Glomerular visceral epithelial cell (primary cell): ENCODE measurements at regions not wholly inside any gene's neighbourhood (a gene's known extent, or its start where the extent isn't known, plus 50 kb on each side); places are given as distances from the start of the nearest gene placed in this dataset.
"Not testable (repeated sequence)": the region's sequence is repeated elsewhere in the genome, so short reads cannot be mapped to it uniquely, and the experiment has no call there.

ENCODE experiments used
- DNase-seq: peaks from one replicate; pipeline ENCODE4 v3.0.0-alpha.2; 2016; ENCODE audit errors: extremely low spot score

DNA sequence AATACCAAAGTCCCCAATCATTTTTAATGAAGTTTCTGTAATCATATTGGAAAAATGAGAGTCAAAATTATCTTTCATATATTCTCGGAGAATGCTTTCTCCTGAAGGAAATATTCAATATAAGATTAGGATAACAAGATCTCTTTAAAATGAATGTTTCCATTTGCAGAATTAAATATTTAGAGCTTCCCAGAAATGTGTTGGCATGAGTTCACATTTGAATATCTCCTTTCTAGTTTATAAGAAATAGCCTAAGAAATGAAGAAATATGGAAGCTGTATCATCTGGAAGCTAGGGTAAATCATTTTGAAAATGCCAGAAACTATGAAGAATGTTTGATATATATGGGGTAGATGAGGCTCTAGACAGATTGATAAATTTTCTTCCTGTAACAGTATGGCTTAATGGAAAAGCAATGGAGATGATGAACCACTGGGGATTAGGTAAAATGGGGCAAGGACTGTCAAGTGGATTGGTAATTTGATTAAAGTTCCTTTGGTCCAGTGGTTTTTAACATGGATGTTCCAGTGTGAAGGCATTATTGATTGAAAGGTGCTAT lies 184.6 kb upstream of the ZNF804A start:
- DNase-seq: no peak

DNA sequence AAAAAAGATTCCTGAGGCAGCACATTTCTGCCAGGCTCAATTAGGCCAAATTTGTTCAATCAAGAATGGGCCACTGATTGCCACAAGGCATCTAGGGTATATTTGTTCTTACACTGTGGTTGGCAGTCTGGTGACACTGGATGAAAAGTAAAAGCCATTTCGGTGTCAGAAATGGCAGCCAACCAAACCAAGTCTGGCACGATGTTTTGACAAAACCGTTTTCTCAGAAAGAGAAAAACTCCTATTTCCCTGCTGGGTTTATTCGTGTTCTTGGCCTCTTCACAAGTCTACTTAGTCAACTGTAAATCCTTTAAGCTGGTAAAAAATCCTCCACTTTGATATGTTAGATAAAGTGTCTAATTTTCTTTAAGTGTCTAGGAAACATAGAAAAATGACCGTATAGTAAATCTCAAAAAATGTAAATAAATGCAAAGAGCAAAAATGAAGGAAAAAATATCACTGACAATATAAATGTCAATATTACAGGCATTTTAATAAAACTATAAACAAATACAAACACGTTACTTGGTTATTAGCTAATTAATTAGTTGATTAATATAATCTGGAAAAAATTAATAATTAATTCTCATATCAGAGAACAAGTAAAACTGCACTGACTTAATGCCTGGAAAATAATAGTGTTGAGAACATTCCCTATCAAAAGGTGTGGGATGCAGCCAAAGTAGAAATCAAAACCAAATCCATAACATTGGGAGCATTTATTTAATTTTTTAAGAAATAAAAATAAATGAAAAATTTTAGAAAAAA lies 182.0 kb upstream of the ZNF804A start:
- no peak for DNase-seq

DNA sequence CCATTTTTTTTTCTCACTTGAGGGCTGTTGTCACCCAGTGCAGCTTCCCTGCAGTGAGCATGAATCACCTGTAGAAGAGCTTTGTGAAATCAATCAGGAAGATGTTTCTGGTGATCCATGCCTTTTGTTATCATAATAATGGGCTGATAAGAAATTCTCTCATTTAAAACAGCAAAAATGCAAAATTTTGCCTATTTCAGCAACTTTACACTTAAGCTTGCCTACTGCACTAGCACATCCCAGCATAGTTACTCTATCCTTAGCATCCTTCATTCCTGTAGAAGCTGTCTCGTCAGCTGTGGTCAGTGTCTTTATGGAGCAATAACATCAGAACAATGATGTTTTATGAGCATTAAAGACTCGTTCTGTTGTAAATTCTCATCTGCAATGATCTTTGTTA lies 178.6 kb upstream of the ZNF804A start:
- no peak for DNase-seq

DNA sequence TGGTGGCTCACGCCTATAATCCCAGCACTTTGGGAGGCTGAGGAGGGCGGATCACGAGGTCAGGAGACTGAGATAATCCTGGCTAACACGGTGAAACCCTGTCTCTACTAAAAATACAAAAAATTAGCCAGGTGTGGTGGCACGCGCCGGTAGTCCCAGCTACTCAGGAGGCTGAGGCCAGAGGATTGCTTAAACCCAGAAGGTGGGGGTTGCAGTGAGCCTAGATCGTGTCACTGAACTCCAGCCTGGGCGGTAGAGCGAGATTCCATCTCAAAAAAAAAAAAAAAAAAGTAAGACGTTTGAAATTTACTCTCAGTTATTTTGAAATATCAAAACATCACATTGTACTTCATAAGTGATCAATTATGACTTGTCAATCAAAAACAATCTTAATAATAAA lies 176.9 kb upstream of the ZNF804A start:
- DNase-seq: not testable (repeated sequence)

DNA sequence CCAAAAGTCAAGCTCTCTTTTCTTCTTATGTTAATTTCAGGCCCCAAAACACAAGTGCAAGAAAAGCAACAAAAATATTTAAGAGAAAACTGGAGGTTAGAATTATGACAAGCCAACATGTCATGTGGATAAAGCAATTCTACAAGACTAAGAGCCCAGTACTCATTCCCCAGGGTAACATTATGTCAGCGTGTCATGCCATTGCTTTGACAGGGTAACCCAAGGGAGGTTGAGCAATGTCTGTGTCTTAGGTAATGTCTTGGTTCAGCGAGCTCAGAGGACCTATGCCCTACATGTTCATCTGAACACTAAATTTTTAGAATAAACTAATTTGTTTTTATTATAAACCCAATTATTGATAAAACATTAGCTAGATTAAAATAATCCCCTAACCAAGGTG lies 173.2 kb upstream of the ZNF804A start:
- DNase-seq: peak; percentile 8

DNA sequence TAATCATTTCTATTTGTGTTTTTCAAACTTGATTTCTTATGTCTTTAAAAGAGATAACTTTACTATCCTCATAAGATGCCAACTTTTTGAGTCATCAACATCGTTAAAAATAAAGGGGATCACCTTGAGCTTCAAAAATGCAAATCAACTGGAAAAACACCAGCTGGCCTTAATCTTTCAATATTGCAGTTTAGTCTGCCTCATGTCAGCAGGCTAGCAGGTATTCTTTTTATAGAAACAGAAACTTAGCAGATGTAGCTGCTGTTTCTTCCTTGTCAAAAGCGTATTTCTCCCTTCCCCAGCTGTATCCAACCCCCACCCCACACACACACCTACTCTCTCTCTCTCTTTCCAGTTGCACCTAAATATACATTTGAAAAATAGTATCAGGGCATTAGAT lies 154.1 kb upstream of the ZNF804A start:
- no peak for DNase-seq

DNA sequence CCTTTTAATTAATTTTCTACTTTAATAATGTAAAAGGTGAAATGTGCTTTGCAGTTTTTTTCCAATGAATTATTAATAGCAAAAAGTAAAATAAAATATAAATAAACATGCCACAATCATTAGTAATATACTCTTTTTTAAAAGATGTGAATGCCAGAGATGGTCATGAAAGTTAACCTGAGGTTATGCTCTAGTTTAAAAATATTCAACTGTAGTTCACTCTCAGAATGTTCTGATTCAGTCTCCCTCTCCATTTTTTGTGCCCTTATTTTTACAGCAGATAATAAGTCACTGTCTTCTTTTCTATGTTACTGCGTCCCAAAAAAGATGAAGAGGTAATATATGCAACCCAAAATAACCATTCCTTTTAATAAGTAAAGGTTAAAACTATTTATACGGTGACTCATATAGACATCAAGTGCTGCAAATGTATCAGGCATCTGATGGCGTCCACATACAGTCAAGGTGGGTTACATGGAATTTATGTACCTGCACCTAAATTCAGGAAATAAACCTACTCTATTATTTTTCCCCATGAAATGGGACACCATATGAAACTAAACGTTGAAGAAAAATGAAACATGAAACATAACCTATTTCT lies 153.6 kb upstream of the ZNF804A start:
- DNase-seq: no peak

DNA sequence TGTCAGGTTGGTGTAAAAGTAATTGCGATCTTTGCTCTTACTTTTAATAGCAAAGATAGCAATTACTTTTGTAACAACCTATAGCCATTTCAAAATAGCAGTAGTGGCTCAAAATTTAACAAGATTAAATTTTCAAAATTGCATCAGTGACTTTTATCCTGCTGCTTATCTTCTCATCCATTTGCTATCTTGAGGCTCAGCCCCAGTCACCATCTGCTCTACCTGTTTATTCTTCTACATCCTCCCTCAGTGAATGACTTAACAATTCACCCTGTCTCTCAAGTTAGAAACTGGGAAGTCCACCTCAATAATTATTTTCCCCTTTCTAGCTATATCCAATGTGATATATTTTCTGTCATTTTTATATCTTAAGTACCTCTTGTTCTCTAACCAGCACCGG lies 148.6 kb upstream of the ZNF804A start:
- DNase-seq: no peak

DNA sequence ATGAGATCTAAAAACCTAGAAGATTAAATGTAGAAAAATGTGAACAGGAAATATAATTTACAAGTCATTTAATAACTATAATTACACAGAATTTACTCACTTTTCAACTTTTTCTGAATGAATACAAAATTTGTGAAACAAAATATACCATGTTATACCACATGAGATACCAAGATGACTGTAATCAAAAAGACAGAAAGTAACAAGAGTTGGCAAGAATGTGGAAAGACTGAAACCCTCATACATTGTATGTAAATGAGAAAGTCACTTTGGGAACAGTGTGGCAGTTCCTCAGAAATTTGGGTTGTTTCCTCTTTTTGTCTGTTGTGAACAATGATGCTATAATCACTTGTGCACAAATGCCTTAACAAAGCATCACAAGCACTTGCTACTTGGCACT lies 145.4 kb upstream of the ZNF804A start:
- no peak for DNase-seq

DNA sequence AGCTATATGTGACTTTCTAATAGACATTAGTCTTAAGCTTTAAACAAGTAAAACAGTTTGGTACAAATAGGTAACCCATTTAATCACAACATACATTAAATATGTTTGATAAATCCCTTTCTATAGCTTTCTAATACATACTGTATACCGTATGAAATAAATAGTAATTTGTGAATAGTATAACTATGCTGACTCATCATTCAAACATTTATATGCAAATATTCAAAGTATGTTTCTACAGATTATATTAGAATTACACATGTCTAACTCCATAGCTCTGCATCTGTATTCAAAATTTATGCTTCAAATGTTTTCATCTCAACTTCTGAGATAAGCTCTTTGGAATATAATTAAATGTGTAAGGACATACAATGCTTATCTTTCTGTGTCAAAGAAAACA lies 142.7 kb upstream of the ZNF804A start:
- no peak for DNase-seq

DNA sequence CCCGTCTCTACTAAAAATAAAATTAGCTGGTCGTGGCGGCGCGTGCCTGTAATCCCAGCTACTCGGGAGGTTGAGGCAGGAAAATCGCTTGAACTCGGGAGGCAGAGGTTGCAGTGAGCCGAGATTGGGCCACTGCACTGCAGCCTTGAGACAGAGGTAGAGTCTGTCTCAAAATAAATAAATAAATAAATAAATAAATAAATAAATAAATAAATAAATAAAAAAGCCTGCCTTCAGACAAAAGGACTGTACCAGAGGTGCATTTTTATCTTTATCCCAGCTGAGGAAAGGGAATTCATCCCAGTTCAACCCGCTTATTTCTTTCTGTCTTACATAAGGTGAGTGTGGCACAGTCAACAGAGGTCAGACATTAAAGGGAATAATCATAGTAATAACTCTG lies 141.6 kb upstream of the ZNF804A start:
- not testable (repeated sequence) for DNase-seq

DNA sequence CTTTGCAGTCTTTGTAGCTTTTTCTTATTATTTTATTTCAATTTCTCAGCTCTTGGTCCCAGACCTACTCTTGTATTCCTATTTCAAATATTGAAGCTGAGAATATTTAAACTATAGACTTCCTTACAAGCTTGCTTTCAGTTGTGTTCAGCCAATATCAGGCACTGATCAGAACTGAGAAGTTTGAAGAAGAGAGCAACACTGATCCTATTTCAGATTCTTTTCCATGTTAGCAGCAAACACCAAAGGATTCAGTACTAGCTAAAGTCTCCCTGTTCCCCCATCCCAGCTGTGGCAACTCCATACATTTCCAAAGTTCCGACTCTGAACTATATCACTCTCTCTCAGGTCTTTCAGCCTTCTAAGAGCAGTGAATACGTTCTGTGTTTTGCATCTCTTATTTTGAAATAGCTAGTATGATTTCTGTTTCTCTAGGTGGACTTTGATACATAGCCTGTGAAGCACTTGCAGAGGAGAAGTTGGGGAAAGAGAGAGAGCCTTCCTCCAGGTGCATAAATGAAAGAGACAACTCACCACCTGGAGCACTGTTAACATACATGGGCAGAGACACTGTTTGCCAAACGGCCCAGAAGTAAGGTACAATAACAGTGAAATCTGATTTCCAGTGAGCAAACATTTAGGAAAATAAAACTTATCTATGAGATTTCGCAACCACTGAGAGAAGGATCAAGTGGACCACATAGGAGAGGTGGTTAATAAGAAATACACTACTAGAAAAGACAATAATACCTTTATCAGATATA lies 135.0 kb upstream of the ZNF804A start:
- no peak for DNase-seq

DNA sequence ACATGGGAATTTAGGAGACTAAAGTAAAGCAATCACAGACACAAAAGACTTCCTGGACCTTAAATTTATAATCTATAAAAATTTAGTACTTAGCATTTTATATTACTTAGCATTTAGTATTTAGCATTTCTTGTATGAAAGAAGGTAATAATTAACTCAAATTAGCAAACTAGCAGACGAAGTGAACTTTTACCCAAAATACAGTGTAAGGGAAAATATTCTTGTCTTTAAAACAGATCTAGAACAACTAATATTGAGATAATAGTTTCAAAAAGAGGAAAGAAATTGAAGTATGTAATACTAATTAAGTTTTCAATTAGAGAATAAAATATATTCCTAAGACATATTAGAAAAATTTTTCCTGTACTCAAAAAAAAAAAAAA lies 134.5 kb upstream of the ZNF804A start:
- DNase-seq: no peak

DNA sequence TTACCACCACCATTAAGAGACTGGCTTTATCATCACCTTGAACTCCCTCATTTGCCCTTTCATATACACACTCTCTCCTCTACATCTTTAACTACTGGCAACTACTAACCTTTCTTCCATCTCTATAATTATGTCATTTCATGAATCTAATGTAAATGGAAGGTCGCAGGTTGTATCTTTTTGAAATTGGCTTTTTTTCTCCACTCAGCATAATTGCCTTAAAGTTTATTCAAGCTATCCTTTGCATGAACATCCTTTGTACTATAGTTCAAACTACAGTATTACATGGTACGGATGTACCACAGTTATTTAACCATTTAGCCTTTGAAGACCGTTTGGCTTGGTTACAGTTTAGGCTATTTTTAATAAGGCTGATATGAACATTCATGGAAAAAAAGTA lies 129.5 kb upstream of the ZNF804A start:
- DNase-seq: no peak

DNA sequence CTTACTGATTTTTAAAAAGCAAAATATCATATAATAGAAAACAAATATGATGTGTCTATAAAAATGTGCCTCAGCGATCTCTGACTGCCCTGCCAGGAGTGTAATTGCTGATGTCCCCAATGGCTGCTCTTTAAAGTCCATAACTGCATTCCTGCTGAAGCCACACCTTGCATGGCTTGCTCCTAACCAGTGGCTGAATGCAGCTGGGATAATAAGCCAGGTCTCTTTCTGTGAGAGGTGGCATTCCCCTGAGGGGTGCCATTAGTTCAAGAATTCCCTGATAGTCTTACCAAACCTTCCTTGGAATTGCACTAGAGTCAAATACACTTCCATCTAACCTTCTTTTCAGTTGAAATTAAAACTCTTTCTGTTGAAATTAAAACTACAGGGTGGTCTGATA lies 125.8 kb upstream of the ZNF804A start:
- DNase-seq: no peak

DNA sequence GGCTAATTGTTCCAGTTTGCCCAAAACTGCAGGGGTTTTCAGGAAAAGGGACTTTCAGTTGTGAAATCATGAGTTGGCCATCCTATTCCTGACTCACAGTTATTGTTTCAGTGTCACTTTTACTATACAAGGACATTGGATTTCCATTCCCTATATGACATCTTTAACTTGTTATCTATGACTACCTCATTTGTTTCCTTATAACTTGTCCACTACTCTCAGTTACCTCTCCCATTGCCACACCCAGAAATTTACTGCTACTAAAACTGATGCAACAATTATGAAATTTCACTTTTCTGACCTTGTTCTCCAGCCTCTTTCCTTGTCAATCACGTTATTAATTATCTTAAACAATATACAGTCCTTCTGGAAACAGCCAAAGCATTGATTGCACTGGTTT lies 116.5 kb upstream of the ZNF804A start:
- no peak for DNase-seq

DNA sequence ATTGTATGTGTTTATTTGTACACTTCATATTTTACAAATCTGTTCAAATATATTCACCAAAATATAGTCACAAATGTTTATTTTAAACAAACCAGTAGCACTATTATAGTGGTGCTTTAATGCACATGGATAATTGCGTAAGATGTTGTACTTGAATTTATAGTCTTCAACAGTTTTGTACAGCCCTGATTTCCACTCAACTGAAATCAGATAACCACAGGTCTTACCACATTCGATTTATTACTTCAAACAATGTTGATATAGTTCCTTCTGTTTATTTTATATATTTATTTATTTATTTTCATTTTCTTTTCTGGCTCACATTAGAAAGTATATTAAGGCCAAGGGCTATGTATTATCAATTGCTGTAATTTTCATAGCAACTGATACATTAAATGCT lies 99.4 kb upstream of the ZNF804A start:
- DNase-seq: no peak

DNA sequence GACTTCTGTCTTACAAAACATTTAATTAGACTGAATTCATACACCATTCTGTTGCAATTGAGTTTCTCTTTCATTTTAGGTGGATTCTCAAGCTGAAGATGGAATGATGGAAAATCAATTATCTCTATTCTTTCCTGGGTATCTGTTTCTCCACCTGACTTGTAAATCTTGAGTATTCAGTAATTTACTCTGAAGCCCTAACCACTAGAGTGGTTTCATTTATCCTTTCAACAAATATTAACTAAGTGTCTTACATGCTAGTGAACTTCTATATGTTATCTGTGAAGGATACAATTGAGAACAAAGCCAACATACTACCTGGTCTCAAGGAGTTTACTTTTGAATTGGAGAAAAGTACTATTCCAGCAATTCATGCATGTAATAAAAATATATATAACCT lies 94.1 kb upstream of the ZNF804A start:
- DNase-seq: no peak

DNA sequence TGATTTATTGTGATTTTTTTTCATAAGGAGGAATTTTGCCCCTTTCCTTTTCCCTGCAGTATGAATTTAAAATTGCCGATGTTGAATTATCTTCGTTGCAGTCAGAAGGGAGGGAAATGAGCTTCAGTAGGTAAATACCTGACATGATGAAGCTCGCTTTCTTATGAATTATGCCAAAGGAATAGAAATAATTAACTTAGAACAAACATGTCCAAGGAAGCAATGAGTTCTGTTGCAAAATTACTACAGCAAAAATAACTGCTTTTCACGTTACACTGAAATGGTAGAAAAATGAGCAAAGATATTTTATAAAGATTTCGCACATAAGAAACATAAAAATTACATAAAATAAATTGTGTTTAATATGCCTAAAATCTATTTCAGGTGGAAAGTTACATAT lies 91.1 kb upstream of the ZNF804A start:
- no peak for DNase-seq

DNA sequence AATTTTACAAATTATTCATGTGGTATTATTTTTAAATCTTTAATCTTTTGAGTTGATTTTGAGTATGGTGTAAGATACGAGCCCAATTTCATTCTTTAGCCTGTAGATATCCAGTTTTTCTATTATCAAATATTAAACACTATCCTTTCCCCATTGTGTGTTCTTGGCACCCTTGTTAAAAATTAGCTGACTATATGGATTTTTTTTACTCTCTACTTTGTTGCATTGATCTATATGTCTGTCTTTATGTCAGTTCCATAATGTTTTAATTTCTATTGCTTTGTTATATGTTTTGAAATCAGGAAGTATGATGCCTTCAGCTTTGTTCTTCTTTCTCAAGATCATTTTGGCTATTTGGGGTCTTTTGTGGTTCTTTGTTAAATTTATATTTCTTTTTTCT lies 80.9 kb upstream of the ZNF804A start:
- no peak for DNase-seq

DNA sequence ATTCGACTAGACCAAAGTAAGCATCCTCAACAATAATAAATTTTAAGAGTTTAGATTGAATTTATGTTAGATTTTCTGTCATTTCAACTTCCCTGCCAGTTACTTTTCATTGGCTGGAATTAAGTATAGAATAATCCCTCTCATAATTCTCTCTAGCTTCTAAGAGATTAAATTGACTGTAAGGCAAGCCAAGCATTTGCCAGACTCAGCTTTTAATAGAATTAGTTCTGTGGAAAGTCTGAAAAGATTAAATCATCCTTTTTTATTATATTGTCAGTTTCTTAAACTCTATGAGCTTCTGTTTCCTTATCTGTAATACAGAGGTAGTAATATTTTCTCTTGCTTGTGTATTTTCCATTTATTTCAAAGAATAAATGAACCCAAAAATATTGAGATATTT lies 77.9 kb upstream of the ZNF804A start:
- no peak for DNase-seq

DNA sequence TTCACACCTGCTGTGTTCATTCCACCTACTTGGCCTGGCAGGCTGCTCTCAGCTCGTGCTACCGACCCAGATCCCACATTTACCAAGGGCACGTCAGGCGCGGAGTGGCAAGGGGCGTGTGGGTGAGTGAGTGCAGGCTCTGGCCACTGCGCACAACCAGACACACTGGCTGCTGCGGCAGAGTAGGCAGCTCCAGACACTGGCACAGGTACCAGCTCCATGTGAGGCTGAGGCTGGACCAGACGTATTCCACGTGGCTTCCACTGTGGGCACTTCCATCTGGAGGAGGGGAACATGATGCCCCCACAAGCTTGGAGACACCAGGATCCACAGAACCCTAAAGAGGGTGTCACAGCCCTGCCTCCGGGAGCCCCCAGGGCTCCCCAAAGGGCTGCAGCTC lies 74.6 kb upstream of the ZNF804A start:
- DNase-seq: no peak
